Astrocyte (in vitro differentiated cells and primary cell): ENCODE measurements at regions not wholly inside any gene's neighbourhood (a gene's known extent, or its start where the extent isn't known, plus 50 kb on each side); places are given as distances from the start of the nearest gene placed in this dataset.

ENCODE experiments used
- CTCF ChIP-seq: IDR thresholded peaks from 2 replicates; pipeline ENCODE4 v1.5.1; 2011; ENCODE audit warnings: low read depth, mild to moderate bottlenecking, inconsistent platforms, low read length, moderate library complexity; ENCODE audit not compliant: insufficient read depth
- EZH2 ChIP-seq: IDR thresholded peaks from 2 replicates; pipeline ENCODE4 v1.6.1; 2012; ENCODE audit warnings: mild to moderate bottlenecking, low read length, inconsistent platforms; ENCODE audit not compliant: insufficient read depth

- TF ChIP-seq CTCF: no peak
- no peak for TF ChIP-seq EZH2
Observed at GRCh38 chr12:20024194-20024593, 344.1 kb upstream of the PDE3A start.
